Right lobe of liver (tissue), 6 donors: ENCODE measurements at regions not wholly inside any gene's neighbourhood (a gene's known extent, or its start where the extent isn't known, plus 50 kb on each side); places are given as distances from the start of the nearest gene placed in this dataset.

Experiments
- ATAC-seq, 4 donors: fragments of 200-7000 bp; cut with Tn5 transposase; one replicate each; pipeline ENCODE4 v1.9.1; 2020; ENCODE audit warnings: mild to moderate bottlenecking in 4 of 4, moderate library complexity in 4 of 4
- DNase-seq, 3 donors: peaks; one replicate each; pipeline ENCODE4 v3.0.0-alpha.2; 2020
- H3K27ac ChIP-seq, 3 donors: fragments of 200-600 bp; one replicate each; pipeline ENCODE4 v1.8.0; 2022
- H3K27me3 ChIP-seq, 2 donors: fragments of 200-600 bp; one replicate each; pipeline ENCODE4 v1.8.0; 2022
- H3K36me3 ChIP-seq, 4 donors: fragments of 200-600 bp; sonication (generic) in 1 of 4; one replicate each; pipeline versions ENCODE4 v1.5.1 to v1.8.0; 2017 to 2022; ENCODE audit warnings: control low read depth in 1 of 4
- H3K4me1 ChIP-seq, 4 donors: fragments of 200-600 bp; sonication (generic) in 1 of 4; one replicate each; pipeline versions ENCODE4 v1.5.1 to v1.8.0; 2017 to 2022; ENCODE audit warnings: control low read depth in 1 of 4
- H3K4me3 ChIP-seq, 3 donors: fragments of 200-600 bp; one replicate each; pipeline ENCODE4 v1.8.0; 2022
- H3K9me3 ChIP-seq, 4 donors: fragments of 200-600 bp; sonication (generic) in 1 of 4; one replicate each; pipeline versions ENCODE4 v1.5.1 to v1.8.0; 2017 to 2022; ENCODE audit warnings: control low read depth in 1 of 4
- POLR2A ChIP-seq: fragments of 450-650 bp; IDR thresholded peaks from one replicate; pipeline ENCODE4 v1.6.1; 2017; ENCODE audit warnings: antibody characterized with exemption, mild to moderate bottlenecking
- WGBS: methylation state at CpG from one replicate; pipeline ENCODE4 v1.1.6; 2018; ENCODE audit warnings: low coverage, low lambda C conversion rate; ENCODE audit not compliant: insufficient coverage; ENCODE audit errors: missing lambda C conversion rate; 5-methylcytosine and 5-hydroxymethylcytosine counted together
- intact Hi-C, 2 donors: fragments of 100-400 bp; cut with DNase I; formaldehyde crosslinking; loops; one replicate each; pipeline versions ENCODE4 v1.11.2 to v1.14.1; 2022
- TF ChIP-seq, protein P1 (sequence below), 4 donors: fragments of 200-600 bp in 3 of 4; fragments of 450-650 bp in 1 of 4; IDR thresholded peaks; one replicate each; pipeline versions ENCODE4 v1.5.1 to v1.8.0; 2016 to 2022; ENCODE audit warnings: antibody characterized with exemption in 4 of 4, mild to moderate bottlenecking in 2 of 4
- donor health status: DM: no; HTN: yes; CAD: no.
- donor health status: DM: no; HTN: no; CAD: no.
- donor health status: DM: no; HTN: no; CAD: no.
- donor health status: DM: no; HTN: yes; CAD: no.
- donor health status: DM: no; HTN: yes; CAD: no.

DNA sequence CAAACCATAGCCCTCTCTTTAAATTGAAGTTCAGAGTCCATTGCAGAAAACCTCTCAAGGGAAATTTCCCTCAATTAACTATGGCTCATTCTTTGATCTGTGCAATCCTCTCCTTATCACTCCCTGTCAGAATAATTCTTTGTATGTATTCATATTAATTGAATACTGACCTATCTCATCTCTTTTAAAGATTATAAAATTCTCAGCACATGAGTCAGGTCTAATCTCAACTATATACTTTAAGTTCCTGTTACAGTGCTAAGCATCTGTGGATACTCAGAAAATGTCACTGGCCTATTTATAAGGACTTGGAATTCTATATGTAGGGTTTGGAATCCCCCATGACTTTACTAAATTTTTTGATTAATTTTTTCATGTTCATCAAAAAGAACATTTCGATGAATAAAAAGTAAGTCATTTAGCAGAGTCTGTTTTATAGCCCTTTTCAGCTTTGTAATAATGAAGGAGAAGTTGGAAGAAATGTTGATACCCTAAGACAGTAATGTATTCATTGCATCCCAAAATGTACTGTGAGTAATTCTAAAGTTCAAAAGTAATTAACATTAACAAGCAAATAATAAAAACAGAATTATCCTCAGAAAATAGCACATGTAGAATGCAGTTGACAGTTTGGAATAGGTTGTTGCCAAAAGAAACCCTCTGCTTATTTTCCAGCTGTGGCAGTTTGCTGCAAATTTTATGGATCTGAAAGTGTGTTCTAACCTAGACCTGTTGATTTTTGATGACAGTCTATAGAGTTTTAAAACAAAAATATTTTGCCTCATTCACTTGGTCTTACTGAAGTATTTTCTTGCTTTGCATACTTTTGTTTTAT lies 503.4 kb upstream of the CBLB start:
- Histone ChIP-seq H3K36me3 (no peaks in the 10 kb centered on the region), H3K4me3 (no peak overlapping the region), H3K9me3 (no peaks in the 10 kb centered on the region), H3K27ac (no peak overlapping the region), H3K27me3 (no peaks in the 10 kb centered on the region), H3K4me1 (no peaks in the 10 kb centered on the region)
- intact Hi-C loops, result no loop called here
- ATAC-seq, result no peak
- DNase-seq, result no peak
- WGBS, result 36% methylated on average over 1 of the region's 1 CpG
- no peak for TF ChIP-seq POLR2A
- TF ChIP-seq, protein P1, sequence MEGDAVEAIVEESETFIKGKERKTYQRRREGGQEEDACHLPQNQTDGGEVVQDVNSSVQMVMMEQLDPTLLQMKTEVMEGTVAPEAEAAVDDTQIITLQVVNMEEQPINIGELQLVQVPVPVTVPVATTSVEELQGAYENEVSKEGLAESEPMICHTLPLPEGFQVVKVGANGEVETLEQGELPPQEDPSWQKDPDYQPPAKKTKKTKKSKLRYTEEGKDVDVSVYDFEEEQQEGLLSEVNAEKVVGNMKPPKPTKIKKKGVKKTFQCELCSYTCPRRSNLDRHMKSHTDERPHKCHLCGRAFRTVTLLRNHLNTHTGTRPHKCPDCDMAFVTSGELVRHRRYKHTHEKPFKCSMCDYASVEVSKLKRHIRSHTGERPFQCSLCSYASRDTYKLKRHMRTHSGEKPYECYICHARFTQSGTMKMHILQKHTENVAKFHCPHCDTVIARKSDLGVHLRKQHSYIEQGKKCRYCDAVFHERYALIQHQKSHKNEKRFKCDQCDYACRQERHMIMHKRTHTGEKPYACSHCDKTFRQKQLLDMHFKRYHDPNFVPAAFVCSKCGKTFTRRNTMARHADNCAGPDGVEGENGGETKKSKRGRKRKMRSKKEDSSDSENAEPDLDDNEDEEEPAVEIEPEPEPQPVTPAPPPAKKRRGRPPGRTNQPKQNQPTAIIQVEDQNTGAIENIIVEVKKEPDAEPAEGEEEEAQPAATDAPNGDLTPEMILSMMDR (IDR thresholded peaks at IDR 0.05), result no peak

GRCh38 chr3:106372806-106373190 lies 504.0 kb upstream of the CBLB start:
- ATAC-seq (no peak), DNase-seq (no peak)
- no peaks in the 10 kb centered on the region for H3K27me3 ChIP-seq
- H3K4me1 ChIP-seq, result no peaks in the 10 kb centered on the region
- WGBS, result 54% methylated on average over 1 of the region's 1 CpG
- no peaks in the 10 kb centered on the region for H3K36me3 ChIP-seq
- no peak overlapping the region for H3K27ac ChIP-seq
- no peak overlapping the region for H3K4me3 ChIP-seq
- no peaks in the 10 kb centered on the region for H3K9me3 ChIP-seq
- TF ChIP-seq, protein P1 (IDR thresholded peaks at IDR 0.05), result no peak
- no peak for TF ChIP-seq POLR2A
- intact Hi-C loops, result no loop called here

GRCh38 chr3:106376016-106376570 lies 507.3 kb upstream of the CBLB start:
- Histone ChIP-seq H3K27me3 (no peaks in the 10 kb centered on the region), H3K4me1 (no peaks in the 10 kb centered on the region), H3K9me3 (no peaks in the 10 kb centered on the region), H3K4me3 (no peak overlapping the region), H3K36me3 (no peaks in the 10 kb centered on the region), H3K27ac (no peak overlapping the region)
- ATAC-seq (no peak), DNase-seq (no peak)
- TF ChIP-seq, protein P1 (IDR thresholded peaks at IDR 0.05), result no peak
- TF ChIP-seq POLR2A, result no peak
- 61% methylated on average over 5 of the region's 5 CpGs for WGBS
- intact Hi-C loops, result no loop called here

- intact Hi-C loops, result no loop called here
- DNase-seq, result no peak
- no peaks in the 10 kb centered on the region for H3K27me3 ChIP-seq
Observed at GRCh38 chr3:106379251-106379750, 510.5 kb upstream of the CBLB start.

More at GRCh38 chr3:106379251-106379750, 510.5 kb upstream of the CBLB start:
- no peaks in the 10 kb centered on the region for H3K9me3 ChIP-seq
- H3K4me3 ChIP-seq, result no peak overlapping the region
- no peak for ATAC-seq
- H3K36me3 ChIP-seq, result no peaks in the 10 kb centered on the region
- WGBS, result 75% methylated on average over 6 of the region's 6 CpGs
- H3K27ac ChIP-seq, result no peak overlapping the region
- no peaks in the 10 kb centered on the region for H3K4me1 ChIP-seq
- TF ChIP-seq, protein P1 (IDR thresholded peaks at IDR 0.05), result no peak
- no peak for TF ChIP-seq POLR2A
